GM21529 (cell line): ENCODE measurements at regions not wholly inside any gene's neighbourhood (a gene's known extent, or its start where the extent isn't known, plus 50 kb on each side); places are given as distances from the start of the nearest gene placed in this dataset.
"Not testable (repeated sequence)": the region's sequence is repeated elsewhere in the genome, so short reads cannot be mapped to it uniquely, and the experiment has no call there.

ENCODE experiments used
- ATAC-seq: cut with Tn5 transposase; IDR thresholded peaks from one replicate; pipeline ENCODE4 v1.9.1; 2021; ENCODE audit not compliant: unreplicated experiment

DNA sequence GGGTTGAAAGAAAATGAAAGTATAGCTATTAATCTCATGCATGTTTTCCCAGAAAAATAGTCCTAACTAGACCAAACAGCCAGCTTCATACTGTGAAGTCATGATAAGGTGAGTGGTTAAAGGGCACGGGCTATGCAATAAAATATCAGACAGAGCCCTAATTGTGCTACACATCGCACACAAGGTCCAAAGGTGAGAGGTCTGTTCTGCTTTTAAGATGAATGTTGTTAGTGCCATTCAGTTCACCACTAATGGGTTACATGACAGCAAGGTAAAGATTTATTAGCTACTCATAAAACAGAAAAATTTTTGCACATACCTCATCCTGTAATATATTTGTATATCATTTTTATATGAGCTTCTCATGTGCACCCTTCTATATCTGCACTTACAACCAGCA is 105.0 kb upstream of the STK17B start:
- no peak for ATAC-seq

DNA sequence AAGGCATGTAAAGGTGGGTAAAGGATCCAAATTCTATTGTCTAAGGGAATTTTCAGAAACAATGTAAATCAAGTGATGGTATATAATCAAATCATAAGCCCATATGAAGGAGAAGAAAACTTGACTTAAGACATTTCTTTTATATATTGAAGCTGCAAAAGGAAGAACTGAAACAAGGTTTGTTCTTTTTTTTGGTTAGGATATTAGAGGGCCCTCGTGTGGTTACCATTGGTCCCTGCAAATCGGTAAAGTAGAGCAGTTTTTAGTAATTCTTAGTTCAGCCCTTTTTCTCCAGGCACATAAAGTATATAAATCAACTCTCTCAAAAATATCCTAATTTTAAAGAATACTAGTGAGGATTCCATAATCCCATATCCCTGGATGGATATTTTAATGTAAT is 105.6 kb upstream of the STK17B start:
- peak; percentile 38 for ATAC-seq

- ATAC-seq: no peak
These were observed 107.1 kb upstream of the STK17B start for GRCh38 chr2:196278491-196278911.

- ATAC-seq: no peak
These were observed 108.2 kb upstream of the STK17B start for GRCh38 chr2:196279541-196279940.

DNA sequence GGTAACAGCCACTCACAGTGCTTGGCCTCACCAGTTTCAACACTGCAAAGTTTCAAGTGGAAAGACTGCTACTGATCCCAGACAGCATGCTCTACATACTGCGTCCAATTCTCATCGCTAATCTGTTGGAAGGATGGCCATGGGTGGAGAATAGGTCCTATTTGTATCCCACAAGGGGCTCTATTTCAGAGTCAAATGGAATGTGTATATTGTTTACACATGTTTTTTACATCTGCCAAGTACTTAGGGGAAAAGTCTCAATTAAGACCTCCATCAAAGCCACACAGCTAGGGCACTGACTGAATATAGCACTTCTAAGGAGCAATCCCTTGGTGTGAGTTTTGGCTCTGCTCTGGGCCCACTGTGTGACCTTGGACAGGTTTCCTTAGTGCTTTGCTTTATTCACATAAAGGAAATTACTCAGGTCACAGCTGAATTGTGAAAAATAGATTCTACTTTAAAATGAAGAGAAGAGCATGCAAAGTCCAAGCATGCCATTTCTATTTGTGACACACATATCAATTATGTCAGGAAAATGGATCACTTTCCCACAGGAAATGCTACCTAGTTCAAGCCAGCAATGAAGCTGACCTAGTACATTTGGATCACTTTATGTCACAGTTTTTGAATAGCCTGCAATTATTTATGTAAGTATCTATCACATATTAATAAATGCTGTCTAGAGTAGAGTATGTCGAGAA is 112.9 kb upstream of the STK17B start:
- ATAC-seq: no peak

- no peak for ATAC-seq
These were observed 113.6 kb upstream of the STK17B start for GRCh38 chr2:196284866-196285557.

DNA sequence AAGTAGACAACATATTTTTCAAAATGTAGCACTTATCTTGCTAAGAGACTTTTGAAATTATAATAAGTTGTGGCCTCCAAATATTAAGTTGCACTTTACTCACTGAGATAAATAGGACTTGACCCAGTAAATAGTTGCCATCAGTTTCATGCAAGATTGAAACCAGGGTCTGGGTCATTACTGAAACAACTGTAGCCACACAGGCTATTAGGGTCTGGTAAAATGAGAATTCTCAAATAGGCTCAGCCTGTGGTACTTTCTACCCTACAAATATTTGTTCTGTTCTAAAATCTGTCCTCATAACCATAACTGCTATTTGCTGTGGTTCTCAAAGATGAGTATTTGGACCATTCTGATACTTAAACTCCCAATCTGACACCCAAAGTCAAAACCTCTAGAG is 115.4 kb upstream of the STK17B start:
- ATAC-seq: no peak

GRCh38 chr2:196287523-196287922 is 116.1 kb upstream of the STK17B start:
- no peak for ATAC-seq

DNA sequence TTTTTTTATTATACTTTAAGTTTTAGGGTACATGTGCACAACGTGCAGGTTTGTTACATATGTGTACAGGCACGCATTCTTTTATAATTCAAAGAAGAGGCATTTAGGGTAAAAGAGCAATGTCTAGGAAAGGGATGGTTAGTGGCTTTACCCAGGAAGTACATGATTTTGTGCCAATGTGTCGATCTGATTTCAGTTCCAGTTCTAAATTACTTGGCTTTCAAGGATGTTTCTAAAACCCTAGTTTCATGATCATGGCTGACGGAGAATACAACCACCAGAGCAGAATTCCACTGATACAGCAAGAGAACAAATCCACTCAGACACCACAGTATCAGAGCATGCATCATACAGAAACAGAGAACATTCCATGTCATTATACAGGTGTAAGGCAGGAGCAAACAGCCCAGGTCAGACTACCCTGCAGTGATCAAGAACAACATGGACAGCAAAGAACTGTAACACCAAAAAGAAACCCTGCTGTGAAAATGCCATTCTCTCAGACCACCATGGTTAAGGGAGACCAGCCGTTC is 116.7 kb upstream of the STK17B start:
- ATAC-seq: no peak

- ATAC-seq: peak; percentile 35
These were observed 117.6 kb upstream of the STK17B start for GRCh38 chr2:196289000-196289399.

DNA sequence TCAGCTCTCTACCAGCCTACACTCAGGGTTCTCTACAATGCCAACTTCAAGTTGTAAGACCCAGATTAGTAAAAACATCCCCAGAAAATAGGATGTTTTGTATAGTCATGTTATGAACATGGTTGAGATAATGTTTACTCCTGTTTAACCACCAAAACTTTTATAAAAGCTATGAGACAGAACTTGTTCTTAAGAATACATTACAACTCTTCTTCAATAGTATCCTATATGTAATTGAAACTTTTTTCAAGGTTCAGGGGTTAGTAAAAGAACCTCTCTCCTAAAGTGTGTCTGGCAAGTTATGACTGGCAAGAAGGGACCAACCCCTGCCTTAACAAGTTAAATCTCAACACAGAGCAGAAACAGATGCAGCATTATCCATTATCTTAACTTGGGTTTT is 118.8 kb upstream of the STK17B start:
- ATAC-seq: no peak

GRCh38 chr2:196290569-196290968 is 119.2 kb upstream of the STK17B start:
- ATAC-seq: no peak

GRCh38 chr2:196291426-196291825 is 120.0 kb upstream of the STK17B start:
- ATAC-seq: no peak

- ATAC-seq: no peak
These were observed 120.8 kb upstream of the STK17B start for GRCh38 chr2:196291873-196292800.

DNA sequence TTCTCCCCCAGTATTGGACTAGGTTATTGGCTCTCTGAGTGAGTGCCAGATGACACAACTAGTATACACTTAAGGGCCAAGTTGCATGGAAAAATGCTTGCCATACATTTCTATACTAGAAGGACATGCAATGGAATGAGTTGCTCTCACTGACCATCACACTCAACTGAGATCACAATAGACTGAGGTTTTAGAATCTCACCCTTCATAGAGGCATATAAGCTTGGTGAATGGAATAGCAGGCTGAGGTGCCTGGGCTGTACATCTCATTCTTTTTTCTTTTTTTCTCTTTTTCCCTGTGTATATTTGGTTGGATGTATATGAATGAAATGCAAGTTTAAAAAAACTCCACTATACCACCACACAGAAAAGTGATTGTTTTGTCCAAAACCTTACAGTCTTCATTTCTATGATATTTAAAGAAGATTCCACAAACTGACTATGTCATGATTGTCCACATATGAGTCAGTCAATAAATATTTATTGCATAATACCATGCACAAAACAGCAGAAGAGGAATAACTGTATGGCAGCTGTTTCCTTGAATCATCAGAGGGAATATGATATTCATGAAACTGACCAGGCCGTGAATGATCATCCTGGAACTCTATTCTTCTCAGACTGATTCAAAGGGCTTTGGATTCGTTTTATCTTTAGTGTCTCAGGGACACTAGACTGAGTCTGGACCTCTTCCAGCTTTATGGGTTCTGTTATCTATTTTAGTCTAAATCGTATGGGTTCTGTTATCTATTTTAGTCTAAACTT is 122.6 kb upstream of the STK17B start:
- no peak for ATAC-seq

GRCh38 chr2:196294516-196294909 is 123.1 kb upstream of the STK17B start:
- no peak for ATAC-seq

DNA sequence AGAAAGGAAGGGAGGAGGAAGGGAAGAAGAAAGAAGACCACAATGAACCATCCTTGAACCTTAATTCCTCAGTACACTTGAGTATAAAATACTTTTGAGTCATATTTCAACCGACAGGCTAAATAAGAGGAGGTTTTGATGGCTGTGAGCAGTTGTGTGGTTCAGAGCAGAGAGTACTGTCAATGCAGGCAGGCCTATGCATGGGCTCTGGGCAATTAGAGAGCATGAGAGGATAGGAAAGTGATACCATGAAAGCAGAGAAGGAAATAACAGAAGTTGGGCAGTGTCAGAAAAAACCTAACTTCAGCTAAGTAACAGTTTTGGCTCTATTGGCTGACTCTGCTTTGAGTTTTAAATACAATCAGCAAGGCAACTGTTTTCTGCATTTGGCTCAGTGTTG is 123.6 kb upstream of the STK17B start:
- peak; percentile 43 for ATAC-seq

- ATAC-seq: not testable (repeated sequence)
These were observed 126.8 kb upstream of the STK17B start for GRCh38 chr2:196298106-196298723.

DNA sequence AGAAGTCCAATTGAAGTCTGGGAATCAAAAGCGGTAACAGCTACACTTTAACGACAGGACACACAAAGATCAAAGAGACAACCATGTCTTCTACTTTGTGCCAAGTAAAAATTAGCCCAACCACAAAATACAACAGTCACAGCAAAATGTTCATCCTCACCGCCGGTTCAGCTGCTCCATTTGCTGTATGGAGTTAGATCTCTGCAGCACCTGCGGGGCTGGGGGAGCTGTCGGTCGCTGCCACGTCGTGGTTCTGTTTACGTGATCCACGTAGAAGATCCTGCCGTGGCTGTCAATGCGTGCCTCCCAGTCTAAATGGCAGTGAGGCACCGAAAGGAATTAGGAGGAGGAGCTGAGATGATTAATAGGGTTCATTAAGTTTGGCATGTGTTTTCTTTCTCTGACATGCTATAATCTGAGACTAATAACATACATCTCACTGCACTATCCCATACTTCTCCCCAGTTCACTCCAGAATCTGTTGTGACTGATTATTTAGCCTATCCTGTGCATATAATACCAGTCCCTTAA is 136.5 kb upstream of the STK17B start:
- ATAC-seq: no peak

DNA sequence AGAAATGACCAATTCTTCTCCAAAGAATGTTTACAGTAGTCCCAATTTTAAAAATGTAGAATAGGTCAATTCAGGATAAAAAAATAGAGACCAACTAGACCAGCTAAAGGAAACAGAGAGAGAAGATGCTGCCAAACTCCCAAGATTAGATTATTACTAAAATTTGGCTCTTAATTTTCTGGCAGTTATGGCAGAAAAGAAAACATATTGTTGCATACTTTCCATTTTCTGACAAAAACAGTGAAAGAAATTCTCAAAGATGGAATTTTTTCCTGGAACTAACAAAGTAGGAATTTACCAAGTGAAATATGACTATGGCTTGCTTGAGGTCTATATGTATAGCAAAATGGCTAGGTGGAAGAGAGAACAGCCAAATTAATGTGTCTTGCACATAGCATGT is 138.3 kb upstream of the STK17B start:
- no peak for ATAC-seq
